GM20431 (cell line): ENCODE measurements at regions not wholly inside any gene's neighbourhood (a gene's known extent, or its start where the extent isn't known, plus 50 kb on each side); places are given as distances from the start of the nearest gene placed in this dataset.
"Not testable (repeated sequence)": the region's sequence is repeated elsewhere in the genome, so short reads cannot be mapped to it uniquely, and the experiment has no call there.

Experiments used
- in situ Hi-C: fragments of 300-500 bp; cut with MseI, MboI; formaldehyde crosslinking; loops from one replicate; pipeline ENCODE4 v1.15.0; 2020; ENCODE audit warnings: low sequenced_read_pairs; ENCODE audit not compliant: unreplicated experiment

GRCh38 chr2:41199334-41199733, 747.4 kb upstream of the SLC8A1 start:
- in situ Hi-C loops: no loop called here

GRCh38 chr2:41204315-41204714, 752.4 kb upstream of the SLC8A1 start:
- in situ Hi-C loops: no loop called here

- in situ Hi-C loops: no loop called here
Measured at GRCh38 chr2:41206004-41206403, 754.1 kb upstream of the SLC8A1 start.

GRCh38 chr2:41207578-41207977, 755.7 kb upstream of the SLC8A1 start:
- in situ Hi-C loops: no loop called here

GRCh38 chr2:41210030-41210429, 758.1 kb upstream of the SLC8A1 start:
- in situ Hi-C loops: not testable (repeated sequence)

- in situ Hi-C loops: no loop called here
Measured at GRCh38 chr2:41216978-41217377, 765.1 kb upstream of the SLC8A1 start.

GRCh38 chr2:41222593-41222992, 770.7 kb upstream of the SLC8A1 start:
- in situ Hi-C loops: no loop called here

GRCh38 chr2:41234093-41234492, 782.2 kb upstream of the SLC8A1 start:
- in situ Hi-C loops: no loop called here

GRCh38 chr2:41241325-41242000, 789.6 kb upstream of the SLC8A1 start:
- in situ Hi-C loops: no loop called here

- in situ Hi-C loops: no loop called here
Measured at GRCh38 chr2:41242001-41242331, 790.1 kb upstream of the SLC8A1 start.

- in situ Hi-C loops: no loop called here
Measured at GRCh38 chr2:41267929-41268659, 779.7 kb upstream of the PKDCC start.

GRCh38 chr2:41283079-41283775, 764.6 kb upstream of the PKDCC start:
- in situ Hi-C loops: no loop called here

- in situ Hi-C loops: no loop called here
Measured at GRCh38 chr2:41293491-41293890, 754.3 kb upstream of the PKDCC start.

- in situ Hi-C loops: no loop called here
Measured at GRCh38 chr2:41294331-41294730, 753.5 kb upstream of the PKDCC start.

GRCh38 chr2:41313082-41313481, 734.7 kb upstream of the PKDCC start:
- in situ Hi-C loops: no loop called here

- in situ Hi-C loops: no loop called here
Measured at GRCh38 chr2:41314511-41315070, 733.2 kb upstream of the PKDCC start.

GRCh38 chr2:41319437-41319836, 728.4 kb upstream of the PKDCC start:
- in situ Hi-C loops: no loop called here

- in situ Hi-C loops: no loop called here
Measured at GRCh38 chr2:41320491-41320890, 727.3 kb upstream of the PKDCC start.

GRCh38 chr2:41321351-41321750, 726.5 kb upstream of the PKDCC start:
- in situ Hi-C loops: no loop called here

GRCh38 chr2:41326851-41327250, 721.0 kb upstream of the PKDCC start:
- in situ Hi-C loops: no loop called here

GRCh38 chr2:41329040-41329439, 718.8 kb upstream of the PKDCC start:
- in situ Hi-C loops: no loop called here
